NCI-H524 (cell line): ENCODE measurements at regions not wholly inside any gene's neighbourhood (a gene's known extent, or its start where the extent isn't known, plus 50 kb on each side); places are given as distances from the start of the nearest gene placed in this dataset.
A peak's percentile ranks its signal among the peaks of the same experiment; 100 is the strongest.
"Not testable (repeated sequence)": the region's sequence is repeated elsewhere in the genome, so short reads cannot be mapped to it uniquely, and the experiment has no call there.

Experiments used
- DNase-seq, 2 experiments: peaks; one replicate each; lab custom pipeline; 2025; lab: John Stamatoyannopoulos, UW

- DNase-seq = peak in 1 of 2 experiments; percentile 39
Observed at GRCh38 chr4:38514465-38515146, 149.4 kb upstream of the KLF3 start.

GRCh38 chr4:38516190-38516589, 147.8 kb upstream of the KLF3 start:
- DNase-seq = no peak

GRCh38 chr4:38519666-38520065, 144.3 kb upstream of the KLF3 start:
- no peak for DNase-seq

DNA sequence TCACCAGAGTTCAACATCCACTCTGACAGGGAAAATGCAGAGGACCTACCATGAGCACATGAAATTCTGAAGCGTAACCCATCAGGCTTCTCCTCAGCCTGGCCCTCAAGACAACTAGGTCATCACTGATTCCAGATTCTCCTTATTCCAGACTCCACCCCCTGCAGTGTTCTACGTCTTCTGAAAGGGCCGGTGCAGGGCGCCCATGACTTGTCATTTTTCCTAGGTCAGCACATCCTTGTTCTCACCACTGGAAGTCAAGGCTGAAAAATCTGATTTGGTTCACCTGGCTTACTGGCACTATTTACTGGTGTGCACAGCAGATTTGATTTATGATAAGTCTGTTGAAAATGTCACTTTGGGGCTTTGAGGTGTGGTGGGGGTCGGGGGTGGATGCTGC, 140.9 kb upstream of the KLF3 start:
- no peak for DNase-seq

- DNase-seq = no peak
Observed at GRCh38 chr4:38523524-38524448, 140.2 kb upstream of the KLF3 start.

- DNase-seq = no peak
Observed at GRCh38 chr4:38526412-38526811, 137.6 kb upstream of the KLF3 start.

DNA sequence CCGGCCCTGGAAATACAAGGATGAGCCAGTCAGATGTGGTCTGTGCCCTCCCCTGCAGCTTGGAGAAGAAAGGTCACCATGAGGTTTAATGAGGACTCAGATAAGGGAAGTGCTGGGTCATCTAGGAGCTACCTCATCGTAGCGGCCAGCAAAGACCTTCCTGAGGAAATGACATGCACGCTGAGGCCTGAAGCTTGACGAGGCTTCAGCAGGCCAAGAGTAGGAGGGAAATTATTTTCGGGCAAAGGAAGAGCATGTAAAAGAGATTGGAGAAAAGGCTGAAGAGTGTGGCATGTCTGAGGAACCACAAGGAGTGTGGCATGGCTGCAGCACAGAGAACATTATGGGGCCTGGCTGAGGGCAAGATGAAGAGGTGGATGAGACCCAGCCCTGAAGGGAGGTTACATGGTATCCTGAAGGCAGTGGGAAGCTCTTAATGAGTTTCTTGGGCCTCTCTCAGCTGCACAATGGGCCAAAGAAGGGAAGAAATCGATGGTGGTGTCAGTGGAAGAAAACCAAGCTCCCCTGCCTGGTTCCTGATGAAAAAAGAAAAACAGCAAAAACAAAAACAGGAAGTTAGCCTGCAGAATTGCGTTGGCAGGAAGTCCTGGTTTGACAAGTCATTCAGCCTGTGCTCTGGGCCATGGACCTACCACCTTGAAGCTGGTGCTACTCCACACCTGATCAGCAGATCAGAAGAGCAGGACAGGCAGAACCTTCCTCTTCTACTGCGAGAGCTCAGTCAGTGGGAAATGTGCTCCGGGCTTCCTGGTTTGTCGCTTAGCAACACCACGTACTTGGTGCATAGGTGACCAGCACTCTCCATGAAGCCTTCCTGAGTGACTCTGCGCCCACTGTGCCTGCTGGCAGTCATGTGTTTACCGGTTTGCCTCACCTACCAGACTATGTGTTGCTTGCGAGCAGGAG, 134.5 kb upstream of the KLF3 start:
- DNase-seq = no peak

- no peak for DNase-seq
Observed at GRCh38 chr4:38530486-38530885, 133.5 kb upstream of the KLF3 start.

- peak in 1 of 2 experiments; percentile 14 for DNase-seq
Observed at GRCh38 chr4:38531141-38531727, 132.8 kb upstream of the KLF3 start.

DNA sequence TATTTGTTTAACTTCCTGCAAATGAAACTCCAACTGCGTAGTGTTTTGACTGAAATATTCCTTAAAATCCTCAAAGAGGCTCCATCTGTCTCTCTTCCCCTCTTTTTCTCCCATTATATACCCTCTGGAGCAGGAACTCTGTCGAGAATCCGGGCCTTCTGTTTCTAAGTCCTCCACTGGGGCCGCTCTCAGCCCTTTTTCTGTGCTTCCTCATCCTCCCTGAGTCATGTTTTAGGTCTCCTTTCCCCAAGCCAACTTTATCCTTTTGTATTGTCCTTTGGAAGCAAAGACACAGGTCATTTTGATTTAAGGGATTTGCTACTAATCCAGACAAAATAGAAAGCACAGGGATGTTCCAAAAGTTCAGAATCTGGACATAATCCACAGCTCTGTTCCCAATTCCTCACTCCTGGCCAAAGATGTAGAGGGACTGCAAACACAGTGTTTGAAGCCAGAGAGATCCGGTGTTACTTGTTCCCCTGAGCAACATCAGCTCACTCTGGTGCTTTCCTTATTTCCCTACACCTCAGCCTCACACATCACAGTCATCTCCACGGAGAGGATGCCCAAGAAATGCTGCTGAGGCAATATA, 131.0 kb upstream of the KLF3 start:
- no peak for DNase-seq

GRCh38 chr4:38534344-38535045, 129.5 kb upstream of the KLF3 start:
- no peak for DNase-seq

- DNase-seq = not testable (repeated sequence)
Observed at GRCh38 chr4:38535071-38535470, 128.9 kb upstream of the KLF3 start.

DNA sequence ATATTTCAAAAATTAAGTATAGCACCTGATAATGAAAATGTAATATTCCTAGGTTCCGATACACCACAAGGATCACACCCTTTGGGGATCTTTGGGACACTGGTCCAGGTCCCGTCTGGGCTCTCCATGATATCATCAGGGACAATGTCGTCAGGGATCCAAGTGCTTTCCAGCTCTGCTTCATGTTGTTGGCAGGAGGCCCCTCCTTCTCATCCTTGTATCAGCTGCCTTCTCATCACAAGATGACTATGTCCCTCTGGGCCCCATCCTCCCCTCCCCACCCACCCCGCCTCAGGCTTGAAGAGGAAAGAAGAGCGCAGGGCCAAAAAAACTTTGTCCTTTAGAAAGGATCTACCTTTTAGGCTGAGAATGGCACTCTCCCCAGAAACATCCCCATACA, 128.3 kb upstream of the KLF3 start:
- no peak for DNase-seq

GRCh38 chr4:38536716-38537115, 127.3 kb upstream of the KLF3 start:
- no peak for DNase-seq

GRCh38 chr4:38537666-38538065, 126.3 kb upstream of the KLF3 start:
- no peak for DNase-seq

- no peak for DNase-seq
Observed at GRCh38 chr4:38538517-38538916, 125.5 kb upstream of the KLF3 start.

- DNase-seq = no peak
Observed at GRCh38 chr4:38539501-38539900, 124.5 kb upstream of the KLF3 start.

GRCh38 chr4:38547052-38547451, 116.9 kb upstream of the KLF3 start:
- no peak for DNase-seq

DNA sequence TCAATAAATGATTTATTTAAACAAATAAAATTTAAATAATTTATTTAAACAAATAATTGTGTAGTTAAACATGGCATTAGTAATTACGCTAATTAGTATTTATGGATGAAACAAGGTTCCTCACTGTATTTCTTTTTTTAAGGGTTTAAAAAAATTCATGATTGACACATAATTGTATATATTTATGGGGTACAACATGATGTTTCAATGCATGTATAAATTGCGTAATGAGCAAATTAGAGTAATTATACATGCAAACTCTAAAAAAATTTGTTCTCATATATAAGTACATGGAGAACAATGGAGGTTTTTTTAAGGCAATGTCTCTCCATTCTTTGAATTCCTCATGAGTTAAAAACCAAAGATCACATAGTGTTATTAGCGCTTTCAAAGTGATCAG, 115.7 kb upstream of the KLF3 start:
- DNase-seq = no peak

- no peak for DNase-seq
Observed at GRCh38 chr4:38559374-38559773, 104.6 kb upstream of the KLF3 start.

DNA sequence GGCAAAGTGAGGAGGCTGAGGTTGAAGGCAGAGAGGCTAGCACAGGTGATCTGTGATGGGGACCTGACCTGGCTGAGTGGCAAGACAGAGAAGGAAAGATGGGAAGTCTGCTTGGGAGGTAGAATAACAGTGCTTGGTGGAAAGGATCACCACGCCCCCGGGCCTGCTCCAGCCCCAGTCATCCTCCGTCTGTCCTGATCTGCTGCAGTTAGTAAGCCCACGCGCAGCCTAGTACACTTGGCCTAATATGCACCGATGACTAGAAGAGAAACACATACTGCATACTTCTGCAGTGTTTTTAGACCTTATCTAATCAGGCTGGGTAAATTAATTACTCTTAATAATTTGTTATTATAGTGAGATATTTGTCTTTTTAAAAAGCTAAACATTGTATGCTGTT, 103.7 kb upstream of the KLF3 start:
- DNase-seq = peak; percentile 35 to 57
